ENCODE measurements at regions not wholly inside any gene's neighbourhood (a gene's known extent, or its start where the extent isn't known, plus 50 kb on each side); places are given as distances from the start of the nearest gene placed in this dataset.

GRCh38 chrX:151082077-151082948 lies 94.1 kb upstream of the GPR50 start:
- CTCF ChIA-PET, result interaction anchor here (0.6 to 5.3 kb wide), 23 partner anchors 8 to 583 kb away, joined by 3 to 89 read pairs (median 3); no protein-coding TSS in a partner anchor

DNA sequence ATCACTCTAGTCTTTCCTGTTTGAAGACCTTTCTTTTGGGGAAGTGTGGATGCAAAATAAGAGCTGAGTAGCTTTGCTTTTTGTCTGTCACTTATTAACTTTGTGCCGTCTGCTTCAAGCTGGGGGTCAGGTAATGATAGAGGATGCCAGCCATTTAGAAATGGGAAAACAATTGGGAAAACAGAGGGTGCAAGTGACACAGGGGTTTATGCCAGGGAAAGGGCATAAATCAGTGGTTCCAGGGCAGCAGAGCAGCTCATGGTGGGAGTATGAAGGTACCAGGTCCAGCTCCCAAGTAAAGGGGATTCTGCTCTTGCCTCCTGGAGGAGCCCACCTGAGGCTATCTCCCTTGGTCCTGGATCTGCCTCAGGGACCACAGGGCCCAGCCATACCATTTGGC lies 91.9 kb upstream of the GPR50 start:
- ChIA-PET POLR2A (no interaction called here), CTCF (interaction anchor here (1.0 to 5.3 kb wide), 3 partner anchors 9 to 315 kb away, joined by 4 to 89 read pairs (median 7); no protein-coding TSS in a partner anchor)
- intact Hi-C loops (cut with micrococcal nuclease), result no loop called here
- no peak for DNase-seq (ENCODE audit: unreplicated experiment)
- no peaks in the 10 kb centered on the region for H3K27me3 Mint-ChIP-seq (ENCODE audit: insufficient read depth, unreplicated experiment)
- H3K9me3 Mint-ChIP-seq (ENCODE audit: unreplicated experiment), result peaks cover 14% of the 10 kb centered on the region
- H3K4me1 Mint-ChIP-seq (ENCODE audit: insufficient read depth, unreplicated experiment), result no peaks in the 10 kb centered on the region
- H3K4me3 Mint-ChIP-seq (ENCODE audit: unreplicated experiment), result no peak overlapping the region
- no TSS peak for BruUV-seq (replicated peaks)
- H3K36me3 Mint-ChIP-seq (ENCODE audit: insufficient read depth, unreplicated experiment), result peaks cover 6% of the 10 kb centered on the region
- no peak for TF ChIP-seq CTCF (IDR thresholded peaks at IDR 0.05; ENCODE audit: unreplicated experiment)
- H3K27ac Mint-ChIP-seq (ENCODE audit: low read depth, unreplicated experiment), result no peak overlapping the region

More at GRCh38 chrX:151082077-151082948, 94.1 kb upstream of the GPR50 start:
- BruUV-seq (replicated peaks), result no TSS peak
- Mint-ChIP-seq H3K36me3 (ENCODE audit: insufficient read depth, unreplicated experiment) (peaks cover 6% of the 10 kb centered on the region), H3K27me3 (ENCODE audit: insufficient read depth, unreplicated experiment) (no peaks in the 10 kb centered on the region), H3K4me1 (ENCODE audit: insufficient read depth, unreplicated experiment) (no peaks in the 10 kb centered on the region), H3K27ac (ENCODE audit: low read depth, unreplicated experiment) (no peak overlapping the region), H3K9me3 (ENCODE audit: unreplicated experiment) (peaks cover 14% of the 10 kb centered on the region), H3K4me3 (ENCODE audit: unreplicated experiment) (peak overlapping the region; percentile 43)
- DNase-seq (ENCODE audit: unreplicated experiment), result peak; percentile 56
- intact Hi-C loops (cut with micrococcal nuclease), result loop anchor here (1.0 kb wide), 1 partner anchor 184 kb away; the partner anchor contains the start of gene CD99L2
- TF ChIP-seq CTCF (IDR thresholded peaks at IDR 0.05; ENCODE audit: unreplicated experiment), result peak; percentile 86
- POLR2A ChIA-PET, result interaction anchor here (0.6 to 2.1 kb wide), 5 partner anchors 70 to 310 kb away, joined by 3 to 7 read pairs (median 3); partner anchors contain the start of gene HMGB3

DNA sequence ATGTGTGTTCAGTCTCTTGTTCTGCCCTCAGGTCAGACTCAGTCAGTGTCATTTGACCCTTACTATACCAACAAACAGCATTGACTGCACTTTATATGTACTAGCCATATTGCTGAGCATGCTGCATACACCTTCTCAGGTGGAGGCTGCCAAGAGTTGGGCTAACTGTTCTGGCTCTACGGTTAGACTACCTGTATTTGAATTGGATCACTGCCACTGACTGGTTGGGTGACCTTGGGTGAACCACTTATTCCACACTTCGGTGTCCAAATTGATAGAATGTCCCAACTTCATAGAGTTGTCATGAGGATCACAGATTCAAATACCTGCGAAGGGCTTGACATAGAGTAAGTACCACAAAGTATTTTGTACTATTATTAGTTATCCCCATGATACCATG lies 91.2 kb upstream of the GPR50 start:
- no peak overlapping the region for H3K4me3 Mint-ChIP-seq (ENCODE audit: unreplicated experiment)
- TF ChIP-seq CTCF (IDR thresholded peaks at IDR 0.05; ENCODE audit: unreplicated experiment), result no peak
- CTCF ChIA-PET, result interaction anchor here (1.0 to 5.3 kb wide), 2 partner anchors 311 to 316 kb away, joined by 4 to 89 read pairs; no protein-coding TSS in a partner anchor
- DNase-seq (ENCODE audit: unreplicated experiment), result no peak
- H3K27me3 Mint-ChIP-seq (ENCODE audit: insufficient read depth, unreplicated experiment), result no peaks in the 10 kb centered on the region
- POLR2A ChIA-PET, result no interaction called here
- H3K27ac Mint-ChIP-seq (ENCODE audit: low read depth, unreplicated experiment), result no peak overlapping the region
- H3K4me1 Mint-ChIP-seq (ENCODE audit: insufficient read depth, unreplicated experiment), result no peaks in the 10 kb centered on the region
- H3K36me3 Mint-ChIP-seq (ENCODE audit: insufficient read depth, unreplicated experiment), result peaks cover 6% of the 10 kb centered on the region
- peaks cover 14% of the 10 kb centered on the region for H3K9me3 Mint-ChIP-seq (ENCODE audit: unreplicated experiment)
- intact Hi-C loops (cut with micrococcal nuclease), result no loop called here
- BruUV-seq (replicated peaks), result no TSS peak

DNA sequence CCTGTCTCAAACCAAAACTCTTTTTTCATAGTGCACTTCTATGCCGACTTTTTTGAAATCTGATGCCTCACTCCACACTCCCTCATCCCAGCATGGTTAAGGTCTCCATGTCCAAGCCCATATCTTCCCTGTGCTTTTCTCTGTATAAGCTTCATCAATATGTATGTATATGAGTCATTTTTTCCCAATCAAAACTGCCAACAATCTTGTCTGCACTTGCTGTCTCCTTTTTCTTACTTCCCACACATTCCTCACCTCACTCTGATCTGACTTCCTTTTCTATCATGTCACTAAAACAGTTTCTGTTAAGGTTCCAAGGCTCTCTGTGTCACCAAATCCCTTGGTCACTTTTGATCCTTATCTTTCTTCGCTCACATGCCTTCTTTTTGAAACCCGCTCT lies 88.2 kb upstream of the GPR50 start:
- H3K27ac Mint-ChIP-seq (ENCODE audit: low read depth, unreplicated experiment), result no peak overlapping the region
- peaks cover 5% of the 10 kb centered on the region for H3K36me3 Mint-ChIP-seq (ENCODE audit: insufficient read depth, unreplicated experiment)
- CTCF ChIA-PET, result interaction anchor here (0.6 to 0.7 kb wide), 3 partner anchors 188 to 267 kb away, joined by 3 read pairs; no protein-coding TSS in a partner anchor
- H3K27me3 Mint-ChIP-seq (ENCODE audit: insufficient read depth, unreplicated experiment), result no peaks in the 10 kb centered on the region
- no peaks in the 10 kb centered on the region for H3K4me1 Mint-ChIP-seq (ENCODE audit: insufficient read depth, unreplicated experiment)
- intact Hi-C loops (cut with micrococcal nuclease), result no loop called here
- POLR2A ChIA-PET, result interaction anchor here (0.7 kb wide), 1 partner anchor 389 kb away, joined by 3 read pairs; no protein-coding TSS in a partner anchor
- no peak overlapping the region for H3K4me3 Mint-ChIP-seq (ENCODE audit: unreplicated experiment)
- H3K9me3 Mint-ChIP-seq (ENCODE audit: unreplicated experiment), result peaks cover 7% of the 10 kb centered on the region
- DNase-seq (ENCODE audit: unreplicated experiment), result no peak
- no TSS peak for BruUV-seq (replicated peaks)
- TF ChIP-seq CTCF (IDR thresholded peaks at IDR 0.05; ENCODE audit: unreplicated experiment), result no peak
